Suprapubic skin (tissue), 4 donors: ENCODE measurements at regions not wholly inside any gene's neighbourhood (a gene's known extent, or its start where the extent isn't known, plus 50 kb on each side); places are given as distances from the start of the nearest gene placed in this dataset.

ENCODE experiments used
- DNase-seq, 2 donors: peaks; one replicate each; pipeline ENCODE4 v3.0.0-alpha.2; 2019; ENCODE audit warnings: low spot score in 2 of 2
- H3K27ac ChIP-seq: fragments of 200-600 bp; sonication (generic); one replicate; pipeline ENCODE4 v1.5.1; 2019
- H3K27me3 ChIP-seq: fragments of 200-600 bp; sonication (generic); one replicate; pipeline ENCODE4 v1.5.1; 2019
- H3K36me3 ChIP-seq: fragments of 200-600 bp; sonication (generic); one replicate; pipeline ENCODE4 v1.5.1; 2019
- H3K4me1 ChIP-seq: fragments of 200-600 bp; sonication (generic); one replicate; pipeline ENCODE4 v1.5.1; 2019
- H3K4me3 ChIP-seq: fragments of 200-600 bp; sonication (generic); one replicate; pipeline ENCODE4 v1.5.1; 2019; ENCODE audit warnings: mild to moderate bottlenecking
- H3K9me3 ChIP-seq: fragments of 200-600 bp; sonication (generic); one replicate; pipeline ENCODE4 v1.5.1; 2019
- CTCF ChIP-seq, 2 donors: fragments of 200-600 bp in 1 of 2; fragments of 450-650 bp in 1 of 2; sonication (generic) in 1 of 2; IDR thresholded peaks; one replicate each; pipeline ENCODE4 v1.5.1; 2016 to 2019; ENCODE audit warnings: antibody characterized with exemption in 2 of 2, mild to moderate bottlenecking in 1 of 2, moderate library complexity in 1 of 2
- EP300 ChIP-seq: sonication (generic); formaldehyde crosslinking; IDR thresholded peaks from one replicate; pipeline ENCODE4 v1.6.1; 2017; ENCODE audit warnings: antibody characterized with exemption
- POLR2A ChIP-seq, 2 donors: fragments of 450-650 bp; IDR thresholded peaks; one replicate each; pipeline ENCODE4 v1.6.1; 2017; ENCODE audit warnings: antibody characterized with exemption in 2 of 2, mild to moderate bottlenecking in 2 of 2, moderate library complexity in 2 of 2
- POLR2AphosphoS5 ChIP-seq, 3 donors: sonication (generic); formaldehyde crosslinking; IDR thresholded peaks; one replicate each; pipeline ENCODE4 v1.6.1; 2017; ENCODE audit warnings: antibody characterized with exemption in 3 of 3
- WGBS: methylation state at CpG from one replicate; pipeline ENCODE4 v1.1.5; 2018; 5-methylcytosine and 5-hydroxymethylcytosine counted together

GRCh38 chr2:177052471-177052870, 160.1 kb upstream of the HNRNPA3 start:
- TF ChIP-seq POLR2AphosphoS5 (IDR thresholded peaks at IDR 0.05) (no peak), POLR2A (IDR thresholded peaks at IDR 0.05) (no peak), CTCF (IDR thresholded peaks at IDR 0.05) (no peak), EP300 (no peak)
- peak overlapping the region; percentile 8 for H3K27ac ChIP-seq
- DNase-seq = no peak

GRCh38 chr2:177053038-177053437, 159.6 kb upstream of the HNRNPA3 start:
- WGBS = 69% methylated on average over 3 of the region's 3 CpGs
- H3K36me3 ChIP-seq = no peaks in the 10 kb centered on the region
- TF ChIP-seq POLR2A (IDR thresholded peaks at IDR 0.05) (no peak), EP300 (no peak)
- no peak overlapping the region for H3K4me3 ChIP-seq
- no peaks in the 10 kb centered on the region for H3K4me1 ChIP-seq
- H3K27ac ChIP-seq = peak overlapping the region; percentile 8
- no peaks in the 10 kb centered on the region for H3K9me3 ChIP-seq
- no peak for DNase-seq
- H3K27me3 ChIP-seq = no peaks in the 10 kb centered on the region

More at GRCh38 chr2:177052471-177052870, 160.1 kb upstream of the HNRNPA3 start:
- Histone ChIP-seq H3K4me3 (no peak overlapping the region), H3K27me3 (no peaks in the 10 kb centered on the region), H3K36me3 (no peaks in the 10 kb centered on the region), H3K4me1 (no peaks in the 10 kb centered on the region), H3K9me3 (no peaks in the 10 kb centered on the region)
- 49% methylated on average over 4 of the region's 4 CpGs for WGBS

- WGBS = 88% methylated on average over 1 of the region's 1 CpG
- Histone ChIP-seq H3K4me1 (no peaks in the 10 kb centered on the region), H3K9me3 (no peaks in the 10 kb centered on the region), H3K4me3 (no peak overlapping the region), H3K36me3 (no peaks in the 10 kb centered on the region), H3K27ac (peak overlapping the region; percentile 8), H3K27me3 (no peaks in the 10 kb centered on the region)
- TF ChIP-seq POLR2AphosphoS5 (IDR thresholded peaks at IDR 0.05) (no peak), POLR2A (IDR thresholded peaks at IDR 0.05) (no peak), CTCF (IDR thresholded peaks at IDR 0.05) (no peak), EP300 (no peak)
- DNase-seq = no peak
These were observed 158.9 kb upstream of the HNRNPA3 start for GRCh38 chr2:177053716-177054115.

- Histone ChIP-seq H3K4me1 (no peaks in the 10 kb centered on the region), H3K9me3 (no peaks in the 10 kb centered on the region), H3K27ac (no peak overlapping the region), H3K4me3 (no peak overlapping the region), H3K27me3 (no peaks in the 10 kb centered on the region), H3K36me3 (no peaks in the 10 kb centered on the region)
- TF ChIP-seq EP300 (no peak), CTCF (IDR thresholded peaks at IDR 0.05) (no peak), POLR2AphosphoS5 (IDR thresholded peaks at IDR 0.05) (no peak), POLR2A (IDR thresholded peaks at IDR 0.05) (no peak)
- no peak for DNase-seq
- WGBS = 68% methylated on average over 5 of the region's 5 CpGs
These were observed 156.1 kb upstream of the HNRNPA3 start for GRCh38 chr2:177056481-177056929.

- H3K27me3 ChIP-seq = no peaks in the 10 kb centered on the region
- no peaks in the 10 kb centered on the region for H3K36me3 ChIP-seq
- H3K9me3 ChIP-seq = no peaks in the 10 kb centered on the region
- H3K4me1 ChIP-seq = no peaks in the 10 kb centered on the region
- no peak for TF ChIP-seq EP300
- no peak for TF ChIP-seq CTCF (IDR thresholded peaks at IDR 0.05)
- TF ChIP-seq POLR2A (IDR thresholded peaks at IDR 0.05) = no peak
- no peak for TF ChIP-seq POLR2AphosphoS5 (IDR thresholded peaks at IDR 0.05)
- no peak overlapping the region for H3K27ac ChIP-seq
- DNase-seq = no peak
- no peak overlapping the region for H3K4me3 ChIP-seq
These were observed 153.8 kb upstream of the HNRNPA3 start for GRCh38 chr2:177058747-177059146.

- 39% methylated on average over 6 of the region's 6 CpGs for WGBS
These were observed 153.3 kb upstream of the HNRNPA3 start for GRCh38 chr2:177059293-177059692.

More at GRCh38 chr2:177059293-177059692, 153.3 kb upstream of the HNRNPA3 start:
- no peak for TF ChIP-seq POLR2A (IDR thresholded peaks at IDR 0.05)
- DNase-seq = no peak
- Histone ChIP-seq H3K9me3 (no peaks in the 10 kb centered on the region), H3K4me3 (no peak overlapping the region), H3K4me1 (no peaks in the 10 kb centered on the region), H3K36me3 (no peaks in the 10 kb centered on the region), H3K27me3 (no peaks in the 10 kb centered on the region), H3K27ac (no peak overlapping the region)
